Uterus (tissue), 3 donors: ENCODE measurements at regions not wholly inside any gene's neighbourhood (a gene's known extent, or its start where the extent isn't known, plus 50 kb on each side); places are given as distances from the start of the nearest gene placed in this dataset.

ENCODE experiments used
- DNase-seq, 2 donors: peaks; one replicate each; pipeline ENCODE4 v3.0.0-alpha.2; 2019 to 2020
- H3K27ac ChIP-seq, 2 donors: fragments of 200-600 bp; sonication (generic); 1 replicate in 1 of 2; 2 replicates in 1 of 2; pipeline ENCODE4 v1.5.1; 2016 to 2018
- H3K27me3 ChIP-seq, 2 donors: fragments of 200-600 bp; sonication (generic); one replicate each; pipeline ENCODE4 v1.5.1; 2018 to 2019; ENCODE audit warnings: control low read depth in 1 of 2
- H3K36me3 ChIP-seq, 2 donors: fragments of 200-600 bp; sonication (generic); one replicate each; pipeline ENCODE4 v1.5.1; 2019; ENCODE audit warnings: control low read depth in 1 of 2
- H3K4me1 ChIP-seq, 2 donors: fragments of 200-600 bp; sonication (generic); one replicate each; pipeline ENCODE4 v1.5.1; 2018 to 2019; ENCODE audit warnings: control low read depth in 1 of 2
- H3K4me3 ChIP-seq, 2 donors: fragments of 200-600 bp; sonication (generic); 1 replicate in 1 of 2; 2 replicates in 1 of 2; pipeline ENCODE4 v1.5.1; 2018 to 2019; ENCODE audit warnings: mild to moderate bottlenecking in 1 of 2
- H3K9me3 ChIP-seq, 2 donors: fragments of 200-600 bp; sonication (generic); one replicate each; pipeline ENCODE4 v1.5.1; 2019; ENCODE audit warnings: control low read depth in 1 of 2
- CTCF ChIP-seq, 4 experiments: fragments of 200-600 bp in 2 of 4; fragments of 450-650 bp in 2 of 4; sonication (generic) in 2 of 4; IDR thresholded peaks; one replicate each; pipeline ENCODE4 v1.5.1; 2016 to 2019; ENCODE audit warnings: antibody characterized with exemption in 4 of 4, mild to moderate bottlenecking in 2 of 4, moderate library complexity in 1 of 4
- POLR2A ChIP-seq, 2 donors: fragments of 450-650 bp; IDR thresholded peaks; one replicate each; pipeline ENCODE4 v1.6.1; 2016; ENCODE audit warnings: antibody characterized with exemption in 2 of 2, mild to moderate bottlenecking in 1 of 2, moderate library complexity in 1 of 2
- intact Hi-C: fragments of 100-400 bp; cut with DNase I; formaldehyde crosslinking; loops from one replicate; pipeline ENCODE4 v1.15.1; 2023; ENCODE audit warnings: low total_unique reads
- donor health status: DM: yes; HTN: yes; CAD: no.

DNA sequence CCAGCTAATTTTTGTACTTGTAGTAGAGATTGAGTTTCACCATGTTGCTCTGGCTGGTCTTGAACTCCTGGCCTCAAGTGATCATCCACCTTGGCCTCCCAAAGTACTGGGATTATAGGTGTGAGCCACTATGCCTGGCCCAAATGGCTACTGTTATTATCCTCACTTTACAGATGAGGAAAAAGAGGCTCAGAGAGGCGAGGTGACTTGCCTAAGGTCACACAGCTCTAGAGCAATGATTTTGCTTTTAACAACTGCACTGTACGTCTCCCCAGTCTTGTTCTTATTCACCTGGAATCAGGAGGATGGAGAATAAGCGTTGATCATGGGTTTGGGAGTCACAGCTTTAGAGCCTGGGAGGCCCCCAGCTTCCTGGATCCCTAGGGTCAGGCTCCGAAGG is 69.8 kb upstream of the NCOR2 start:
- Histone ChIP-seq H3K27me3 (no peaks in the 10 kb centered on the region), H3K36me3 (no peaks in the 10 kb centered on the region), H3K9me3 (no peaks in the 10 kb centered on the region), H3K4me3 (no peak overlapping the region), H3K27ac (no peak overlapping the region), H3K4me1 (peaks cover 0 to 10% of the 10 kb centered on the region in 2 donors)
- intact Hi-C loops = no loop called here
- no peak for TF ChIP-seq CTCF (IDR thresholded peaks at IDR 0.05)
- no peak for TF ChIP-seq POLR2A (IDR thresholded peaks at IDR 0.05)
- DNase-seq = no peak

- no peaks in the 10 kb centered on the region for H3K36me3 ChIP-seq
- H3K9me3 ChIP-seq = no peaks in the 10 kb centered on the region
- TF ChIP-seq POLR2A (IDR thresholded peaks at IDR 0.05) = no peak
- no peak for TF ChIP-seq CTCF (IDR thresholded peaks at IDR 0.05)
- DNase-seq = peak; percentile 70 to 83
- H3K4me1 ChIP-seq = peaks cover 7 to 10% of the 10 kb centered on the region in 2 donors
- intact Hi-C loops = no loop called here
- no peaks in the 10 kb centered on the region for H3K27me3 ChIP-seq
- no peak overlapping the region for H3K4me3 ChIP-seq
- H3K27ac ChIP-seq = peak overlapping the region in 1 of 2 donors; percentile 14
Measured at GRCh38 chr12:124636138-124636978, 68.9 kb upstream of the NCOR2 start.

GRCh38 chr12:124635316-124635715 is 67.9 kb upstream of the NCOR2 start:
- Histone ChIP-seq H3K36me3 (no peaks in the 10 kb centered on the region), H3K27me3 (no peaks in the 10 kb centered on the region), H3K4me3 (no peak overlapping the region), H3K4me1 (peaks cover 7 to 10% of the 10 kb centered on the region in 2 donors), H3K9me3 (no peaks in the 10 kb centered on the region), H3K27ac (no peak overlapping the region)
- DNase-seq = no peak
- no peak for TF ChIP-seq CTCF (IDR thresholded peaks at IDR 0.05)
- no peak for TF ChIP-seq POLR2A (IDR thresholded peaks at IDR 0.05)
- intact Hi-C loops = no loop called here

DNA sequence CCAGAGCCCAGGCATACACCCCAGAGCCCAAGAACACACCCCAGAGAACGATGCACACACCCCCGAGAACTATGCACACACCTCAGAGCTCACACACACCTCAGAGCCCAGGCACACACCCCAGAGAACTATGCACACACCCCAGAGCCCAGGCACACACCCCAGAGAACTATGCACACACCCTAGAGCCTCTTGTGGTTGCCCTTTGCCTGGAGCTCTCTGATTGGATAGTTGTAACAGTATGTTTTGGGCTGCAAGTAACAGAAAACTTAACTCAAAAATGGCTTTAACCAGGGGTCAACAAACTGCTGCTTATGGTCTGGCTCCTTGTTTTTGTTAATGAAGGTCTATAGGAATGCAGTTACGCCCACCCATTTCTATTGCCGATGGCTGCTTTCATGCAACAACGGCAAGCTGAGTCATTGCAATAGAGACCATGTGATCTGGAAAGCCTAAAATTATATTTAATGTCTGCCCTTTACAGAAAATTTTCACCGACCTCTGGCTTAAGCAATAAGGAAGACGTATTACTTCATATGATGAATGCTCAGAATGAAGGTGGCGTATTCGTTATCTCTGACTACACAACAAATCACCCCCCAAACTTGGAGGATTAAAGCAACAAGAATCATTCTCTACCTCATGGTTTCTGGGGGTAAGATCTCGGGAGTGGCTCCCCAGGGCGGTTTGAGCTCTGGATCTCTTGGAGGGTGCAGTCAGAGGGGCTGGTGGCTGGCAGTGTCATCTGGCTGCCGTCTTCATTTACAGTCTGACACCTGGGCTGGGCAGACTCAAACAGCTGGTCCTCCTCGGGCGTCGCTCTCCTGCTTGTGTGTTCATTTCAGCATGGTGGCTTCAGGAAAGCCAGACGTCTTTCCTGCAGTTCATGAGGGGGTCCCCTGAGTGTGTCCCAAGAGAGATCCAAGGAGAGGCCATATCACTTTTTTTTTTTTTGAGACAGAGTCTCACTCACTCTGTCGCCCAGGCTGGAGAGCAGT is 66.3 kb upstream of the NCOR2 start:
- no peak for DNase-seq
- H3K4me3 ChIP-seq = no peak overlapping the region
- H3K27ac ChIP-seq = peak overlapping the region; percentile 28 to 79
- TF ChIP-seq POLR2A (IDR thresholded peaks at IDR 0.05) (no peak), CTCF (IDR thresholded peaks at IDR 0.05) (no peak)
- no peaks in the 10 kb centered on the region for H3K27me3 ChIP-seq
- intact Hi-C loops = no loop called here
- H3K9me3 ChIP-seq = no peaks in the 10 kb centered on the region
- peaks cover 7 to 10% of the 10 kb centered on the region in 2 donors for H3K4me1 ChIP-seq
- H3K36me3 ChIP-seq = no peaks in the 10 kb centered on the region
